ENCODE measurements at regions not wholly inside any gene's neighbourhood (a gene's known extent, or its start where the extent isn't known, plus 50 kb on each side); places are given as distances from the start of the nearest gene placed in this dataset.

GRCh38 chr6:163634211-163635171, 220.0 kb downstream of the QKI start:
- no peak for TF ChIP-seq CTCF (IDR thresholded peaks at IDR 0.05; ENCODE audit: insufficient read depth, low read length, poor library complexity, severe bottlenecking)
- H3K27me3 ChIP-seq (replicated peaks; ENCODE audit: control insufficient read depth, insufficient read depth, low read length), result no peaks in the 10 kb centered on the region
- H3K4me3 ChIP-seq (replicated peaks; ENCODE audit: low read depth, low read length), result no peak overlapping the region
- no peaks in the 10 kb centered on the region for H3K36me3 ChIP-seq (ENCODE audit: control insufficient read depth, insufficient read depth, low read length)
- DNase-seq (ENCODE audit: extremely low read depth, insufficient read length), result no peak

GRCh38 chr6:163630991-163631390, 216.5 kb downstream of the QKI start:
- DNase-seq (ENCODE audit: extremely low read depth, insufficient read length), result no peak
- no peak overlapping the region for H3K4me3 ChIP-seq (replicated peaks; ENCODE audit: low read depth, low read length)
- no peaks in the 10 kb centered on the region for H3K36me3 ChIP-seq (ENCODE audit: control insufficient read depth, insufficient read depth, low read length)
- TF ChIP-seq CTCF (IDR thresholded peaks at IDR 0.05; ENCODE audit: insufficient read depth, low read length, poor library complexity, severe bottlenecking), result no peak
- H3K27me3 ChIP-seq (replicated peaks; ENCODE audit: control insufficient read depth, insufficient read depth, low read length), result no peaks in the 10 kb centered on the region

- H3K27me3 ChIP-seq (replicated peaks; ENCODE audit: control insufficient read depth, insufficient read depth, low read length), result no peaks in the 10 kb centered on the region
- no peak overlapping the region for H3K4me3 ChIP-seq (replicated peaks; ENCODE audit: low read depth, low read length)
- TF ChIP-seq CTCF (IDR thresholded peaks at IDR 0.05; ENCODE audit: insufficient read depth, low read length, poor library complexity, severe bottlenecking), result no peak
- DNase-seq (ENCODE audit: extremely low read depth, insufficient read length), result no peak
- H3K36me3 ChIP-seq (ENCODE audit: control insufficient read depth, insufficient read depth, low read length), result no peaks in the 10 kb centered on the region
Observed at GRCh38 chr6:163630572-163630971, 216.1 kb downstream of the QKI start.

- Histone ChIP-seq H3K4me3 (replicated peaks; ENCODE audit: low read depth, low read length) (no peak overlapping the region), H3K27me3 (replicated peaks; ENCODE audit: control insufficient read depth, insufficient read depth, low read length) (no peaks in the 10 kb centered on the region), H3K36me3 (ENCODE audit: control insufficient read depth, insufficient read depth, low read length) (no peaks in the 10 kb centered on the region)
- TF ChIP-seq CTCF (IDR thresholded peaks at IDR 0.05; ENCODE audit: insufficient read depth, low read length, poor library complexity, severe bottlenecking), result no peak
- no peak for DNase-seq (ENCODE audit: extremely low read depth, insufficient read length)
Observed at GRCh38 chr6:163630096-163630495, 215.6 kb downstream of the QKI start.

All from GM06990 (cell line).